D721Med (cell line): ENCODE measurements at regions not wholly inside any gene's neighbourhood (a gene's known extent, or its start where the extent isn't known, plus 50 kb on each side); places are given as distances from the start of the nearest gene placed in this dataset.

Experiments
- DNase-seq: peaks from one replicate; pipeline ENCODE4 v3.0.0; 2011; ENCODE audit warnings: low spot score; ENCODE audit not compliant: insufficient read length
- FAIRE-seq: peaks from 2 replicates; lab custom pipeline; 2011; peaks lifted over from hg19 to GRCh38; lab: Jason Lieb, UNC
- CTCF ChIP-seq: IDR thresholded peaks from 2 replicates; pipeline ENCODE4 v1.5.1; 2012; ENCODE audit warnings: mild to moderate bottlenecking, control low read depth; ENCODE audit not compliant: insufficient read depth; ENCODE audit errors: missing control alignments

DNA sequence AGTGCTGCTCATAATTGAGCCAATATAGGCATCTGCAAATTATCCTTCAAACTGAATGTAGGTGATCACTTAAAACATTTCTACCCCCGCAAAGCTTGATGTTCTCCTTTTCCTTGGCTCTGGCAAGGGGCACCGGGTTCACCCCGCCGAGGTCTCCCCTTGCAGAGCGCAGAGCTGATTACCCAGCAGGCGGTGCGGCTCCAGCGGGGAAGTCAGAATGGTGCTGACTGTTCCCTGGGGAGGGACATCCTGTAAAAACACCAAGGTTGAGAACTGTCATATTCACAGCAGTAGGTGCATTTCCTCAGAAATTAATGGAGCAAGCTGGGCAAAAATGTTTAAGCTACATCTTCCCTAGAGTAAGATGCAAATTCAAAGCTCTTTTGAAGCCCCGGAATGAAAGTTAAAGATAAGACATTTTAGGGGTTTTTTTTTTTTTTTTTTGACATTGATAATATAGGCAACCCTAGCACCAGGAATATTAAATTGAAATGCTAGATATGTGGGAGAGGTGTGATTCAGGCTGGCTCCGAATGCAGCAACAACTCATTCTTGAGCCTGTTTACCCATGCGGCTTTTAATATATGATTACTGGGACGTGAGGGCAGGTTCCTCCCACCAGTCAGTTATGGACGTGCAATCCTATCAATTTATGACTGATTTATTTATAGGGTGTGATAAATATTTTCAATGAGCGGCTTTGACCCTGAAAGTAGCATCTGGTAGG is 767.3 kb upstream of the TENM3 start:
- FAIRE-seq (no peak), DNase-seq (no peak)
- TF ChIP-seq CTCF, result no peak

GRCh38 chr4:181476508-181476890 is 766.7 kb upstream of the TENM3 start:
- DNase-seq (no peak), FAIRE-seq (no peak)
- TF ChIP-seq CTCF, result no peak

GRCh38 chr4:181477591-181477990 is 765.6 kb upstream of the TENM3 start:
- TF ChIP-seq CTCF, result no peak
- FAIRE-seq, result no peak
- DNase-seq, result no peak

GRCh38 chr4:181478656-181479055 is 764.5 kb upstream of the TENM3 start:
- TF ChIP-seq CTCF, result no peak
- FAIRE-seq, result no peak
- no peak for DNase-seq

- no peak for FAIRE-seq
- no peak for TF ChIP-seq CTCF
Measured at GRCh38 chr4:181479141-181479540, 764.1 kb upstream of the TENM3 start.

DNA sequence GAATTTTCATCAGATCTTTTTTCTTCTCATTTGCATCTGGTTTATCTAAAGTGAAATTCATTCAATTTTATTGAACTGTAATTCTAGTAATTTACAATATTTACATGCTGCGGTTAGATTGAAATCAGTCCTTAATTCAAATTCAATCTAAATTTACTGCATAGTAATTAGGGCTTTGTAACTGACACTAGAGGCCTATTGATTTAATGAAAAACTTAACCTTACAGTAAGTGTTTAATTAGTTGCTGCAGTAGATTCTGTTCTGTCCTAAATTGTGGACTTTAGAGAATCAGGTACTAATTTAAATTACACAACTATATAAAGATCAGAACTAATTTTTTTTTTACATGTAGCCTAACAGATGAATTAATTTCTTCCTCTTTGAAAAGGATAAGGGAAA is 758.8 kb upstream of the TENM3 start:
- DNase-seq, result no peak
- no peak for FAIRE-seq
- no peak for TF ChIP-seq CTCF

More at GRCh38 chr4:181479141-181479540, 764.1 kb upstream of the TENM3 start:
- no peak for DNase-seq

DNA sequence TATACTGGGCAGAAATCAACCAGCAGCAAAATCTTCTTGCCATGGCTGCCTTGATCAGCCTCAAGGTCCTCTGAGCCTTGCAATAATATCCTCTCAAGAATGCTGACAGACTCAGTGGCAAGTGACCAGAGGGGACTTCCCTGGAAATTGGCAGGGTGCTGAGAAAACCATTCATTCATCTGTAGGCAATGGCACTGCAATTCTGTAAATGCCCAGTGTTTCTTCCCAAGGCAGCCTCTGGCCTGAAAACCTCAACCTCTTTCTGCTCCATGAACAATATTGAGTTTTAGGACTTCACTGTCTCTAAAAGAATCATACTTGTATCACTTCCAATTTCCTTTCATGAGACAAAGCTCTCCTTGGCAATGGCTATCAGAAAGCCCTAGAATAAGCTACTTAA is 754.3 kb upstream of the TENM3 start:
- DNase-seq (no peak), FAIRE-seq (no peak)
- no peak for TF ChIP-seq CTCF
